A549 (cell line): ENCODE measurements at regions not wholly inside any gene's neighbourhood (a gene's known extent, or its start where the extent isn't known, plus 50 kb on each side); places are given as distances from the start of the nearest gene placed in this dataset.

Experiments
- EHMT2 ChIP-seq: fragments of 200-600 bp; sonication (generic); IDR thresholded peaks from 2 replicates; pipeline ENCODE4 v1.6.1; 2016; ENCODE audit warnings: antibody characterized with exemption, low read depth, mild to moderate bottlenecking, moderate library complexity
- POLR2A ChIP-seq: IDR thresholded peaks from 2 replicates; pipeline ENCODE4 v1.6.1; 2012; ENCODE audit warnings: mild to moderate bottlenecking, low read length
- SREBF2 ChIP-seq: fragments of 450-650 bp; IDR thresholded peaks from 2 replicates; pipeline ENCODE4 v1.6.1; 2014; ENCODE audit warnings: mild to moderate bottlenecking, moderate library complexity
- TF ChIP-seq, protein P1 (sequence below): fragments of >200 bp; sonication (Bioruptor Twin); formaldehyde crosslinking; IDR thresholded peaks from 3 replicates; pipeline ENCODE4 v1.5.1; 2016

- TF ChIP-seq EHMT2, result no peak
- TF ChIP-seq, protein P1, sequence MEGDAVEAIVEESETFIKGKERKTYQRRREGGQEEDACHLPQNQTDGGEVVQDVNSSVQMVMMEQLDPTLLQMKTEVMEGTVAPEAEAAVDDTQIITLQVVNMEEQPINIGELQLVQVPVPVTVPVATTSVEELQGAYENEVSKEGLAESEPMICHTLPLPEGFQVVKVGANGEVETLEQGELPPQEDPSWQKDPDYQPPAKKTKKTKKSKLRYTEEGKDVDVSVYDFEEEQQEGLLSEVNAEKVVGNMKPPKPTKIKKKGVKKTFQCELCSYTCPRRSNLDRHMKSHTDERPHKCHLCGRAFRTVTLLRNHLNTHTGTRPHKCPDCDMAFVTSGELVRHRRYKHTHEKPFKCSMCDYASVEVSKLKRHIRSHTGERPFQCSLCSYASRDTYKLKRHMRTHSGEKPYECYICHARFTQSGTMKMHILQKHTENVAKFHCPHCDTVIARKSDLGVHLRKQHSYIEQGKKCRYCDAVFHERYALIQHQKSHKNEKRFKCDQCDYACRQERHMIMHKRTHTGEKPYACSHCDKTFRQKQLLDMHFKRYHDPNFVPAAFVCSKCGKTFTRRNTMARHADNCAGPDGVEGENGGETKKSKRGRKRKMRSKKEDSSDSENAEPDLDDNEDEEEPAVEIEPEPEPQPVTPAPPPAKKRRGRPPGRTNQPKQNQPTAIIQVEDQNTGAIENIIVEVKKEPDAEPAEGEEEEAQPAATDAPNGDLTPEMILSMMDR, result no peak
- no peak for TF ChIP-seq SREBF2
- no peak for TF ChIP-seq POLR2A
Measured at GRCh38 chr14:101361451-101362433, 199.6 kb upstream of the DIO3 start.
